Activated gamma-delta T cell (primary cell): ENCODE measurements at regions not wholly inside any gene's neighbourhood (a gene's known extent, or its start where the extent isn't known, plus 50 kb on each side); places are given as distances from the start of the nearest gene placed in this dataset.
"Not testable (repeated sequence)": the region's sequence is repeated elsewhere in the genome, so short reads cannot be mapped to it uniquely, and the experiment has no call there.

Source experiments
- DNase-seq: peaks from one replicate; lab custom pipeline; 2025; lab: John Stamatoyannopoulos, UW

DNA sequence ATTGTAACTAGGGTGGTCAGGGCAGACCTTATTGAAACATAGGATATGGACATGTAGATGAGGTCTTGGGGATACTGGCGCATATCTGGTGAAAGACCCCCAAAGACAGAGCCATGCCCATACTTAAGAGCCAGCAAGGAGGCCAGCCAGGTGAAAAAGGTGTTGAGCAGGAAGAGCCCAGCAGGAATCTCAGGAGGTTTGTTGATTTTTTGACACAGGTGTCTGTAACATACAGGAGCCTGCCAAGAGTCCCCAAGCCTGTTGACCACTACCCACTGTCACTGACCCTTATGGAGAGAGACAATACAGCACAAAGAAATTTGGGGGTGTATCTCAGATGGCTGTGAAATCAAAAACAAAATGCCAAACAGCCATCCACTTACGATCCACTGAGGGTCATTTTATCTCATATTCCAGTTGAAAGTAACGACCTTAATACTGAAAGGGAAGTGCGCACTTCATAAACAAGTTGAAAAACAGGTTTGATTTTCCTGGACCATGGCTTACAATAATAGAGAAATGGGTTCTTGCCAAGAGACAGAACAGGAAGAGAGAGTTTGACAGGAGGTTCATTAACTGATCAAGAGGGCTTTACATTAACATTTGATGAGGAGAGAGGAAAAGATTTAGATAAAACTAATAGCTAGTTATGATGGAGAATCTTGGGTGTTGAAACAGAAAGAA is 163.6 kb downstream of the GLUL start:
- DNase-seq = no peak

DNA sequence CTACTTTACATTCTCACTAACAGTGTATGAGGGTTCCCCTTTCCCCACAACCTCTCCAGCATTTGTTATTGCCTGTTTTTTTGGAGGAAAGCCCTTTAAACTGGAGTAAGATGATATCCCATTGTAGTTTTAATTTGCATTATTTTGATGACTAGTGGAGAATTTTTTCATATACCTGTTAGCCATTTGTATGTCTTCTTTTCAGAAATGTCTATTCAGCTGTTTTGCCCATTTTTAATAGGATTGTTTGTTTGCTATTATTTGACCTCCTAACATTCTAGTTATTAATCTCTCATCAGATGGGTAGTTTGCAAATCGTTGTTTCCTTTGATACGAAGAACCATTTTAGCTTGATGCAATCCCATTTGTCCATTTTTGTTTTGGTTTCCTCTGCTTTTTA is 165.0 kb downstream of the GLUL start:
- no peak for DNase-seq

DNA sequence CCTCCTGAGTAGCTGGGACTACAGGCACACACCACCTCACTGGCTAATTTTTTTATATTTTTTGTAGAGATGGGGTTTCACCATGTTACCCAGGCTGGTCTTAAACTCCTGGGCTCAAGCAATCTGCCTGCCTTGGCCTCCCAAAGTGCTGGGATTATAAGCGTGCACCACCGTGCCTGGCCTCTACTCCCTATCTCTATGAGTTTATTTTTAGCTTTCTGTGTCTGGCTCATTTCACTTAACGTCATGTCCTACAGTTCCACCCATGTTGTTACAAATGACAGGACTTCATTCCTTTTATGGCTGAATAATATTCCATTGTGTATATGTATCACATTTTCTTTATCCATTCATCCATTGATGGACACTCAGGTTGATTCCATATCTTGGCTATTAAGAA is 164.2 kb upstream of the ZNF648 start:
- not testable (repeated sequence) for DNase-seq

DNA sequence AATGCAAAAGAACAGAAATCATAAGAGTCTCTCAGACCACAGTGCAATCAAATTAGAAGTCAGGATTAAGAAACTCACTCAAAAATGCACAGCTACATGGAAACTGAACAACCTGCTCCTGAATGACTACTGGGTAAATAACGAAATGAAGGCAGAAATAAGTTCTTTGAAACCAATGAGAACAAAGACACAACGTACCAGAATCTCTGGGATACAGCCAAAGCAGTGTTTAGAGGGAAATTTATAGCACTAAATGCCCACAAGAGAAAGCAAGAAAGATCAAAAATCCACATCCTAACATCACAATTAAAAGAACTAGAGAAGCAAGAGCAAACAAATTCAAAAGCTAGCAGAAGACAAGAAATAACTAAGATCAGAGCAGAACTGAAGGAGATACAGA is 160.5 kb upstream of the ZNF648 start:
- DNase-seq = not testable (repeated sequence)

DNA sequence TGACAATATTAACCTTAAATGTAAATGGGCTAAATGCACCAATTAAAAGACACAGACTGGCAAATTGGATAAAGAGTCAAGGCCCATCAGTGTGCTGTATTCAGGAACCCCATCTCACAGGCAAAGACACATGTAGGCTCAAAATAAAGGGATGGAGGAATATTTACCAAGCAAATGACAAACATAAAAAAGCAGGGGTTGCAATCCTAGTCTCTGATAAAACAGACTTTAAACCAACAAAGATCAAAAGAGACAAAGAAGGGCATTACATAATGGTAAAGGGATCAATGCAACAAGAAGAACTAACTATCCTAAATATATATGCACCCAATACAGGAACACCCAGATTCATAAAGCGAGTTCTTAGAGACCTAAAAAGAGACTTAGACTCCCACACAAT is 159.9 kb upstream of the ZNF648 start:
- DNase-seq = not testable (repeated sequence)

DNA sequence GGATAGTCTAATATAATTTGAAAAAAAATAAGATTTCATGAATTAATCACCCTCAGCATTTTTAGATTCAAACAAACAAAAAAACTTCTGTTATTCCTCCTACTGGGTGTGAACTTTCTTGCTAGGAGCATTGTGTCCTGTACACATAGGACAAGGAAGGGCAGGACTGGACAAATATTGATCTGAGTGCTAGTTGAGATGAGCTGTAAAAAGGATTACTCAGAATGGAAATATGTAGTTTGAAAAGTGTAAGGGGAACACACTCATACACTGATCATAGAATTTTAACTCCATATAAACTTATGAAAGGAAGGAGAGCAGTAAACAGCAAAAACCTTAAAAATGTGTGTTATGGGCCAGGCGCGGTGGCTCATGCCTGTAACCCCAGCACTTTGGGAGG is 156.5 kb upstream of the ZNF648 start:
- no peak for DNase-seq

DNA sequence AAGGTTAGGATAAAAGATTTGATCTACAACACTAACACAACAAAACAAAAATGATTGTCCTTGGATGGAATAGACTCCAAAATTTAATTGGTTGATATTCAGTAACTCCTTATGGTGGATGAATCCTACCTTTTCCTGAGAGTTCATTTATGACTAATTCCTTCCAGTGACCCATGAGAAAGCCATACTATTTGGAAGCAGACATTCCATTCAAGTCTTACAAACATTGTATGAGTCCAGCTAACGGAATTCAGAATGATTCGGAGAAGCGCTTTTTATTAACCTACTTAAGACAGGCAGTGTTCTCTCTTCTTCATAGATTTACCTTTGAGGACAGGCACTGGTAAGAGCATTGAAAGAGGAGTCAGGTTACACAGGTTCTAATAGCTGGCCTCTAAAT is 155.6 kb upstream of the ZNF648 start:
- no peak for DNase-seq

DNA sequence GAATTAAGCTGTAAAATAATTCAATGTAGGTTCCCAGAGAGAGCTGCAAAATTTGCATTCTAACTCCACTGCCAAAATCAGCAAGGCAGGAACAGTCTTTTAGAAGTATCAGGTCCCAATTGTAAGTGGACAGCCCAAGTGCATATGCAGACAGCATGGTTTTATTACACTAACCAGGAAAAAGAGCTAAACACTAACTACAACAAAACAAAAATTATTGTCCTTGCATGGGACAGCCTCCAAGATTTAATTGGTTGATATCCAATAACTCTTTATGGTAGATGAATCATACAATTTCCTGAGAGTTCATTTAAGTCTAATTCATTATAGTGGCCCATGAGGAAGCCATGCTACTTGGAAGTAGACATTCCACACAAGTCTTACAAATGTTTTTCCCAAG is 154.3 kb upstream of the ZNF648 start:
- DNase-seq = no peak

DNA sequence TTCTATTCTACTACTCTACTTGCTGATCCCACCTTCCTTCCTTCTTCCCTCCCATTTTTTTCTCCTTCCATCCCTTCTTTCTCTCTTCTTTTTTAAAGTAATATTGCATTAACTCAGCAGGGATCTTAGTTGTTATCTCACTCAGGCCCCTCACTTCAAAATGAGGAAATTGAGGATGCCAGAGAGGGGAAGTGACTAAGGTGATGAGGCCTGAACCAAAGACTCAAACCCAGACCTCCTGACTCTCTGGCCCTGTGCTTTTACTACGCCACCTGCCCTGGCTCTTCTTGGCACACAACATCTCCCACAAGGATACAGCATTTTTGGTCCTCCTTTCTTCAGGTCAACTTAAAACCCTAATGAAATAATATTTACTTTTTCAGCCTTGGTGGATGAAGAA is 151.7 kb upstream of the ZNF648 start:
- DNase-seq = no peak

DNA sequence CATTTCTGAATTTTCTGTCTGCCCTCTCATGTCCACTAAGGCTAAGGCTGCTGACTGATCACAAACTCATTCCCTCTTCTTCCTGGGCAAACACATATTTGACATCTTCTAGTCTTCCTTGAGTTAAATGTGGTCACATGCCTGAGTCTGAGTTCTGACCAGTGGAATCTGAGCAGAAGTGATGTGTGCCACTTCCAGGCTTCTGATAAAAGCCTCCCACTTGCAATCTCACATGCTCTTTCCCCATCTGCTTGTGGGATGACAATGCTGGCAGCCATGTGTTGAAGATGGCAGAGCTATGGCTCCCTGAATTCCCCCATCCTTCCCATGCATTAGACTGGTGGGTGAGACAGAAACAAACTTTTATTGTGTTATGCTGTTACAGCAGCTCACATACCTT is 149.9 kb upstream of the ZNF648 start:
- DNase-seq = no peak

DNA sequence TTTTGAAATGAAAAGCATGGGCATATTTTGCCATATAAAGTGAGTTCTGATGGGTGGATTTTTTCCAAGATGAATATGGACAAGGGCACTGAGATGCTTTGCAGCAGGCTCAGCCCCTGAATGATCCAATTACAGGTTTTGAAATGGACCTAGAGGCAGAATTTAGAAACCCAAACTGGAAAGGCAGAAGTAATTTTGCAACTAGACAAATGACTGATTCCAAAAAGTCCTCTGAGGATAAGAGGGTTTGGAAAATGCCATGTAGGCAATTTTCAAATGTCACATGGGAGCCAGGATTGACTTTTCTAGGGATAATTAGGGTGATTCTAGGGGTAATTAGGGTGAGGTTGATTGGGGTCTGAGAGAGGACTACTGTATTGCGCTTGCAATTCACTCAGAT is 148.9 kb upstream of the ZNF648 start:
- no peak for DNase-seq

DNA sequence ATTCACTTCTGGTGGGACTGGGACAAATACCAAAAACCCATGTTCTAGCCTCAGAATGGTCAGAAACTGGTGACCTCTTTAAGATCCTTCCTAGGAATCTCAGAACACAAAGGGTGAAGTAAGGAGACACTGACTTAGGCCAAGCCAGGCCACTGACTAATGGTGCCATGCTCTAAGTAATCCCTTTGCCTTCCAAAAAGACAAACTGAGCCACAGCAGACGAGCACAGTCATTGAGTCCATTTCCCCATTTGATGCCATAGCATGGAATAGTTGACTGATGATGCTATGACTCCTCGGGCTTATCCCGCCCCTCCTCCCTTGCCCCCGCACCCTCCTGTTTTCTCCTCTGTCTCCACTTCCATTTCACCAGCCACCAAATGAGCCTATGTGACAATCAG is 145.8 kb upstream of the ZNF648 start:
- DNase-seq = no peak

DNA sequence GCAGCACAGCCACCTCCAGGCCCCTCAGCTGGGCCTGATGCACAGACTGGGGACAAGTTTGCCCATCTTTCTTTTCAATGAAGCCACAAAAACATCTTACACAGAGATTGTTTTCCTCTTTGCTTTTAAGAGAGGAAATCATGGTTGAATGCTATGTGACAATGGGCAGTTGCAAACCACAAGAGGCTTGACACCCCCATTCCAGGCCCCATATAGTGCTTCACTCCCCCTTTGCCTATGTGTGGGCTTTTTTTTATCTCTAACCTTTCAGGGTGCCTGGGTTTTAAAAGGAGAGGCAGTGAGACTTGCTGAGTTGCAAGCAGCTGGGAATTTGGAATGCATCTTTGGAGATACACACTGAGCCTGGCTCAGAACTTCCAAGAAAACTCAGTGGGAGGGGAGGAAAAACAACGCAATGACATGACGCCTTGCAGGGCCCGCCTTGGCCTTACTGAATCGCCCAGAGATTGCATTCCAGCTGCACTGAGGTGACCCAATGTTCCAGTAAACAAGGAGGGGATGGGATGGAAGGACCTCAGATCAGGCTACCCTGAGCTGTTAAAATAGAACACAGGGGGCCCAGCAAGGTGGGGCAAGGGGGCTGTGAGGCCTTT is 145.2 kb upstream of the ZNF648 start:
- DNase-seq = no peak

DNA sequence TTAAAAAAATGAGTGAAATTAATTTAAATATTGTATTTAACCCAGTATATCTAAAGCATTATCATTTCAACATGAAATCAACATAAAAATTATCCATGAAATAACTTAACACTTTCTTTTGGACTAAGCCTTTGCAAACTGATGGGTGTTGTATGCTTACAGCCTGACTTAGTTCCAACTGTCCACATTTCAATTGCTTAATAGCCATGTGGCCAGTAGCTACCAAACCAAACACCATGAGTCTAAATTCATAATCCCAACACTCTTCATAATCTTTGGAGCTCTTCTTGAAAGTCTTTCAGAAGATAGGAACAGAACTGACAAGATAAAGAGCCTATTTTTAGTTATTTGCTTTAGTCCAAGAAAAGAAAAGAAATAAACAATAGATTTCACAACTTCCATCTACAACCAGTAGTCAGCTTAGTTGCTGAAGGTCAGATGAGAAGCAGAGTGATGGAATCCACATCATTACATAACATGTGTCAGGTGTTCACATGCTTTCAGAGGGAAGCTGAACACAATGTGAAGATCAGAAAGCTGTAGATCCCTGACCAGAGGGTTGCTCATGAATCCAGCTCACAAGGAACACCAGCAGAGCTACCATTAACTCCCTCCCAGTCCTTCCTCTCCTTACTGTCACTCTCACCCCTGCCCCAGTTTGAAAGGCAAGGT is 144.0 kb upstream of the ZNF648 start:
- no peak for DNase-seq

DNA sequence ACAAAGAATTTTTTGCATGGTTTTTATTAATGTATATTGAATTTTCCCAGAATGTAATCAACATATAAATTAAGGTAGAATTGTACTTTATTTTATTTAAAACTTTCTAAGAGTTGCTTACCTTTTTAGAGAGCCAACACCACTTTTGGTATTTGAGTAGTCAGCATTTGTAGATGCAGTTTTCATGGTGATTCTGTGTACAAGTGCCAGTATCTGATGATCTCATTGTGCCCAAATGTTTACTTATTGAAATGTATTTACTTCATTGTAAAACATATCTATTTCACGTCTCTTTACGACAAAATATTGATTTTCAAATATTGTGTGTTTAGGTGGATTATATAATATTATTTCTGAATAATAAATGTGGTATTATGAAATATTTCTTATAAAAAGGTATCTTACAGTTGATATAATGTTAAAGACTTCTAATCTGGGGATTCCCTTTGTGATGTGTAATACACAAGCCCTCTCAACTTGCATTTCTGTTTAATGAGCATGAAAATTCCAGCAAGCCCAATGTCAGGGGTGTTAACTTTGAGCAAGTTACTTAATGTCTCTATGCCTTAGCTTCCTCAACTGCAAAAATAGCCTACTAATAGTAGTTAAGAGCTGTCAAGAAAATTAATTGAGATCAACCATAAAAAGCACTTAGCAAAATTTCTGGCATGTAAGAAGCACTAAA is 141.8 kb upstream of the ZNF648 start:
- no peak for DNase-seq

DNA sequence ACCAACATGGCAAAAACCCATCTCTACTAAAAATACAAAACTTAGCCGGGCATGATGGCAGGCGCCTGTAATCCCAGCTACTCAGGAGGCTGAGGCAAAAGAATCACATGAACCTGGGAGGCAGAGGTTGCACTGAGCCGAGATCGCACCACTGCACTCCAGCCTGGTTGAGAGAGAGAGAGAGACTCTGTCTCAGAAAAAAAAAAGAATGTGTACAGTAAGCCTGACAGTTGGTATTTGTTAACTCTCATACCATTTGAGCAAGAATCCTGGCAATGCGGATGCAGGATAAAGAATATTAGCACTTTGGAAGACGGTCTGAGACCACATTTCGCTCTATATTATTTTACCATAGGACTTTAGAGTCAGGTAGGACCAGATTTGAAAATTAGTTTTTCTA is 140.0 kb upstream of the ZNF648 start:
- DNase-seq = not testable (repeated sequence)

DNA sequence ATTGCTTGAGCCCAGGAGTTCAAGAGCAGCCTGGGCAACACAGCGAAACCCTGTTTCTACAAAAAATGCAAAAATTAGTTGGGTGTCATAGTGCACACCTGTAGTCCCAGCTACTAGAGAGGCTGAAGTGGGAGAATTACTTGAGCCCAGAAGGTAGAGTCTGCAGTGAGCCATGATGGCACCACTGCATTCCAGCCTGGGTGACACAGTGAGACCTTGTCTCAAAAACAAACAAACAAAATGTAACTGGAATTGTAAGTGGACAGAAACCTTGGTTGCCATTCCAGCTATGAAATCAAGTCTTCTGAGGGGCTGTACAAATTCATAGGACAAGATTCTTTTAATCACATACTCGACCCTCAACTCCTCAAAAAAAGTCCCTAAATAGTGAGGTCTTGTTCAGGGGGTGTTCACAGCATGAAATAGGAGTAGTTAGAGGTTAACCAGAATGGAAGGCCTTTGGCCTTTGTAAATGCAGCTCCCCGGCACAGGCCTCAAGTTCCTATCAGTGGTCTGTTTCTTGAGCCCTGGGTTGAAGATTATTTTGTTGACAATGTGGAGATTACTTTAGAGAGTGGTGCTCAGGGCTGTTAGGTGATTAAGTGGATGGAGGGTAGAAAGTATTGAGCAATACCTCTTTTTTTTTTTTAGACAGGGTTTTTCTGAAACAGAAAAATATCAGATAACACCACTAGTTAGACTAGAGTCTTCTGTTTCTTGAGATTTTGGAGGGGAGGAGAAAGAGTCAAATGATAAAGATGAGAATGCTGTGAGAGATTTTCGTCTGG is 138.7 kb upstream of the ZNF648 start:
- DNase-seq = no peak

DNA sequence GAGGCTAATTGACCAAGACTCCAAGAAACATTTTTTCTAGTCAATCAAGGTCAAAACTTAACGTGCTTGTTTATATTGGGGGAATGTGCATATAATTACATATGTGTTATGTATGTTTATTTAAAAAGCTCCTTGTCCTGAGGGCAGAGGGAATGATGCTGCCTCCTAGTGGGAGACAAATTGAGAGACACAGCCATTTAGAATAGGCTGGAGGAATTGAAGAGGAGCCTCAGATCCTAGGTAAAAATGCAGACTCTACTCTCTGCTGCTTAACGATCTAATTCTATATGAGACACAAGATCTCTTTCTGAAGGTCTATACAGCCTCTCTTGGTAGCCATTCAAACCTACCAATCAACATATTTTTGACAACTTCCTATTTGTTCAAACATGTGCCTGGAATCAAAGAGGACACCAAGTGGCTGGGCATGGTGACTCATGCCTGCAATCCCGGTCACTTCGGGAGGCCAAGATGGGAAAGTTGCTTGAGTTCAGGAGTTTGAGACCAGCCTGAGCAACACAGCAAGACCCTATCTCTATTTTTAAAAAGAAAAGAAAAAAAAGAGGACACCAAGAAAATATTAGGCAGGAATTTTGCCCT is 136.6 kb upstream of the ZNF648 start:
- DNase-seq = no peak

DNA sequence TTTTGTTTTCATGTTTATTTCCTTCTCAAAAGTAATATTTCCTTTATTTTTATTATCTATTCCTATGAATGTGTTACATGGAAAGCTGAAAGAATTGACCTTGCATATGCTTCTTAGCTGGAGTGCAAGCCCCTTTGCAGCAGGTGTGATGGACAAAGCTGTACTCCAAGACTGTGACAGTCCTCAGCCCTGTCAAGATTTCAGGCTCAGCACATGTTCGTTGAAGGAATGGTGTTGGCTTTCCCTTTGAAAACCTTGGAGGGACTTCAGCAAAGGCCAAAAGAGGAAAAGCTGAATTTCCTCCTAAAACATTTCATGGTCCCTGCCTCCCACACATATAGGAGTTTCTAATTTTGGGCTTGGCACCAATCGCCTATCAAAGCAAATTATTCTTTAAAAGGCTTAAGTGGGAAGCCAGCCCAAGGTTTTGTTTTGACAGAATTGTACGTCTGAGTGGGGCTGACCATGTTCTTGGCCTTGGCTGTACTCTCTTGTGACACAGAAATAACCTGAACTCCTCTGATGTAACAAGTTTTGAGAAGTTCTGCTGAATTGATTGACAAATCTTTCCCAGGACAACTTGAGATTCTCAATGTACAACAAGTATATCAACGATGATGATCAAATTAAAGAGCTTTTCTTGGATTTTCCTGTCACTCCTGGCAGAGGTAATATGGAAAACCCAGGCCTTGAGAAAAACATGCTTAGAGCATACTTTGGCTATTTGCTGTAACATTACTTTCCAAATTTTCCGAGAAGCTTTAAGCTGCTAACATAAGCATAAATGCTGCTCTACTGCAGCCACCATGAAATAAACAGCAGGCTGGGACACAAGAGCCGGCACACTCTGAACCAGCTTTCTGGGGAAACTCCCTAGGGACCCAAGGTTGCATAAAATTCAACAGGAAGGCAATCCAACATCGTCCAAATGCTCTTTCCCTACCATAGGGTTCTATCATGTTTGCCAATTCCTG is 135.7 kb upstream of the ZNF648 start:
- no peak for DNase-seq

DNA sequence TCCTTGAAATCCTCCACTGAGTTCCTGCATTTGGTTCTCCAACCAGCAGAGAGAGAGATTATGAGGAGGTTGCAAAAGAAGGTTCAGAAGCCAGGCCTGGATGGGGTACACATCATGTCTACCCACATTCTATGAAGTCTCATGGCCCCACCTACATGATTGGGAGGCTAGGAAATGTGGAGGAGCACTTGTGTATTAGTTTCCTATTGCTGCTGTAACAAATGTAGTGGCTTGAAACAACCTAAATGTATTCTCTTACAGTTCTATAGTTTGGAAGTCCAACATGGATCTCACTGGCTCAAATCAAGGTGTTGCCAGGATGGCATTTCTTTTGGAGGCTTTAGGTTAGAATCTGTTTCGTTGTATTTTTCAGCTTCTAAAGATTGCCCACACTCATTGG is 134.2 kb upstream of the ZNF648 start:
- DNase-seq = no peak
